Stomach (tissue), 4 donors: ENCODE measurements at regions not wholly inside any gene's neighbourhood (a gene's known extent, or its start where the extent isn't known, plus 50 kb on each side); places are given as distances from the start of the nearest gene placed in this dataset.

Experiments used
- EP300 ChIP-seq: sonication (generic); formaldehyde crosslinking; IDR thresholded peaks from one replicate; pipeline ENCODE4 v1.6.1; 2017; ENCODE audit warnings: antibody characterized with exemption
- POLR2A ChIP-seq, 4 donors: fragments of 450-650 bp; IDR thresholded peaks; one replicate each; pipeline ENCODE4 v1.6.1; 2016; ENCODE audit warnings: antibody characterized with exemption in 4 of 4, control low read depth in 2 of 4, mild to moderate bottlenecking in 1 of 4, moderate library complexity in 1 of 4
- POLR2AphosphoS5 ChIP-seq, 3 donors: sonication (generic); formaldehyde crosslinking; IDR thresholded peaks; one replicate each; pipeline ENCODE4 v1.6.1; 2016; ENCODE audit warnings: antibody characterized with exemption in 3 of 3
- TF ChIP-seq, protein P1 (sequence below), 7 experiments: fragments of 450-650 bp in 4 of 7; fragments of 200-600 bp in 3 of 7; sonication (generic) in 3 of 7; IDR thresholded peaks; one replicate each; pipeline ENCODE4 v1.5.1; 2016 to 2019; ENCODE audit warnings: antibody characterized with exemption in 7 of 7, control low read depth in 2 of 7, mild to moderate bottlenecking in 1 of 7

DNA sequence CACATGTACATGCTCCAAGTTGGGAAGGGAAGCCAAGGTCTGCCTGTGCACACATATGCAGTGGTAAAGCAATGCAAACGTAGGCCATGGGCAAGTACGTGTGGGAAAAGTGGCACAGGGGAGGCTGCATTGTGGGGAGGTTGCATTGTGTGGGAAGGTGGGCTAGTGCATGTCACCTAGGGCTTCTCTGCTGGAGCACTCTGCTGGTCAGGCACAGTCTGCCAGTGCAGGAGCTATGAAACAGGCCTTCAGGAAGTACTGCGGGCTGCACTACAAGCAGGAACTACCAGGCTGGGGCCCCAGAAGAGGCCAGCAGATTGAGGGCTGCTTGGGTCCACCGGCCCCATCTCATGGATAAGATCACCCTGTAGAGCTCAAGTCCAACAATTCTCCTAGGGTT, 1694.6 kb upstream of the CDH6 start:
- TF ChIP-seq, protein P1, sequence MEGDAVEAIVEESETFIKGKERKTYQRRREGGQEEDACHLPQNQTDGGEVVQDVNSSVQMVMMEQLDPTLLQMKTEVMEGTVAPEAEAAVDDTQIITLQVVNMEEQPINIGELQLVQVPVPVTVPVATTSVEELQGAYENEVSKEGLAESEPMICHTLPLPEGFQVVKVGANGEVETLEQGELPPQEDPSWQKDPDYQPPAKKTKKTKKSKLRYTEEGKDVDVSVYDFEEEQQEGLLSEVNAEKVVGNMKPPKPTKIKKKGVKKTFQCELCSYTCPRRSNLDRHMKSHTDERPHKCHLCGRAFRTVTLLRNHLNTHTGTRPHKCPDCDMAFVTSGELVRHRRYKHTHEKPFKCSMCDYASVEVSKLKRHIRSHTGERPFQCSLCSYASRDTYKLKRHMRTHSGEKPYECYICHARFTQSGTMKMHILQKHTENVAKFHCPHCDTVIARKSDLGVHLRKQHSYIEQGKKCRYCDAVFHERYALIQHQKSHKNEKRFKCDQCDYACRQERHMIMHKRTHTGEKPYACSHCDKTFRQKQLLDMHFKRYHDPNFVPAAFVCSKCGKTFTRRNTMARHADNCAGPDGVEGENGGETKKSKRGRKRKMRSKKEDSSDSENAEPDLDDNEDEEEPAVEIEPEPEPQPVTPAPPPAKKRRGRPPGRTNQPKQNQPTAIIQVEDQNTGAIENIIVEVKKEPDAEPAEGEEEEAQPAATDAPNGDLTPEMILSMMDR (IDR thresholded peaks at IDR 0.05): no peak
- no peak for TF ChIP-seq POLR2AphosphoS5 (IDR thresholded peaks at IDR 0.05)
- TF ChIP-seq POLR2A (IDR thresholded peaks at IDR 0.05): no peak
- TF ChIP-seq EP300: no peak
